ENCODE measurements at regions not wholly inside any gene's neighbourhood (a gene's known extent, or its start where the extent isn't known, plus 50 kb on each side); places are given as distances from the start of the nearest gene placed in this dataset.

- TF ChIP-seq EZH2phosphoT487 (IDR thresholded peaks at IDR 0.05; ENCODE audit: low read depth) (no peak), CTCF (IDR thresholded peaks at IDR 0.05; ENCODE audit: low read depth, low read length) (no peak)
- Histone ChIP-seq H3K4me1 (ENCODE audit: low read length) (no peaks in the 10 kb centered on the region), H3K27me3 (ENCODE audit: low read depth, low read length) (no peaks in the 10 kb centered on the region), H3K79me2 (ENCODE audit: low read length) (no peaks in the 10 kb centered on the region), H4K20me1 (ENCODE audit: insufficient read depth, low read length) (no peaks in the 10 kb centered on the region), H3K9me3 (ENCODE audit: insufficient read depth, low read length) (no peaks in the 10 kb centered on the region), H3K9ac (ENCODE audit: low read length) (no peak overlapping the region), H3K36me3 (replicated peaks; ENCODE audit: low read depth, low read length) (no peaks in the 10 kb centered on the region), H2AFZ (ENCODE audit: low read depth, low read length) (no peak overlapping the region), H3K4me3 (ENCODE audit: low read length) (no peak overlapping the region), H3K4me2 (ENCODE audit: low read length) (no peak overlapping the region), H3K27ac (ENCODE audit: low read length) (no peak overlapping the region)
Observed at GRCh38 chr11:104291646-104292045, 127.7 kb upstream of the PDGFD start.

- no peaks in the 10 kb centered on the region for H3K9me3 ChIP-seq (ENCODE audit: insufficient read depth, low read length)
- no peak overlapping the region for H3K4me3 ChIP-seq (ENCODE audit: low read length)
- H3K4me1 ChIP-seq (ENCODE audit: low read length): no peaks in the 10 kb centered on the region
- no peaks in the 10 kb centered on the region for H4K20me1 ChIP-seq (ENCODE audit: insufficient read depth, low read length)
- no peaks in the 10 kb centered on the region for H3K79me2 ChIP-seq (ENCODE audit: low read length)
- no peak overlapping the region for H3K9ac ChIP-seq (ENCODE audit: low read length)
- H3K4me2 ChIP-seq (ENCODE audit: low read length): no peak overlapping the region
- H2AFZ ChIP-seq (ENCODE audit: low read depth, low read length): no peak overlapping the region
- H3K27ac ChIP-seq (ENCODE audit: low read length): no peak overlapping the region
- H3K36me3 ChIP-seq (replicated peaks; ENCODE audit: low read depth, low read length): no peaks in the 10 kb centered on the region
- TF ChIP-seq EZH2phosphoT487 (IDR thresholded peaks at IDR 0.05; ENCODE audit: low read depth) (no peak), CTCF (IDR thresholded peaks at IDR 0.05; ENCODE audit: low read depth, low read length) (no peak)
- no peaks in the 10 kb centered on the region for H3K27me3 ChIP-seq (ENCODE audit: low read depth, low read length)
Observed at GRCh38 chr11:104286129-104286528, 122.2 kb upstream of the PDGFD start.

- Histone ChIP-seq H3K36me3 (replicated peaks; ENCODE audit: low read depth, low read length) (no peaks in the 10 kb centered on the region), H3K27me3 (ENCODE audit: low read depth, low read length) (no peaks in the 10 kb centered on the region), H4K20me1 (ENCODE audit: insufficient read depth, low read length) (no peaks in the 10 kb centered on the region), H3K79me2 (ENCODE audit: low read length) (no peaks in the 10 kb centered on the region), H3K9ac (ENCODE audit: low read length) (no peak overlapping the region), H3K4me3 (ENCODE audit: low read length) (no peak overlapping the region), H3K4me2 (ENCODE audit: low read length) (no peak overlapping the region), H3K4me1 (ENCODE audit: low read length) (no peaks in the 10 kb centered on the region), H3K27ac (ENCODE audit: low read length) (no peak overlapping the region), H2AFZ (ENCODE audit: low read depth, low read length) (no peak overlapping the region), H3K9me3 (ENCODE audit: insufficient read depth, low read length) (no peaks in the 10 kb centered on the region)
- TF ChIP-seq EZH2phosphoT487 (IDR thresholded peaks at IDR 0.05; ENCODE audit: low read depth) (no peak), CTCF (IDR thresholded peaks at IDR 0.05; ENCODE audit: low read depth, low read length) (no peak)
Observed at GRCh38 chr11:104279587-104279986, 115.6 kb upstream of the PDGFD start.

GRCh38 chr11:104275992-104276391 lies 112.0 kb upstream of the PDGFD start:
- Histone ChIP-seq H3K27ac (ENCODE audit: low read length) (no peak overlapping the region), H3K4me3 (ENCODE audit: low read length) (no peak overlapping the region), H3K9me3 (ENCODE audit: insufficient read depth, low read length) (no peaks in the 10 kb centered on the region), H3K4me2 (ENCODE audit: low read length) (no peak overlapping the region), H3K27me3 (ENCODE audit: low read depth, low read length) (no peaks in the 10 kb centered on the region), H3K4me1 (ENCODE audit: low read length) (no peaks in the 10 kb centered on the region), H3K9ac (ENCODE audit: low read length) (no peak overlapping the region), H2AFZ (ENCODE audit: low read depth, low read length) (no peak overlapping the region), H3K79me2 (ENCODE audit: low read length) (no peaks in the 10 kb centered on the region), H4K20me1 (ENCODE audit: insufficient read depth, low read length) (no peaks in the 10 kb centered on the region), H3K36me3 (replicated peaks; ENCODE audit: low read depth, low read length) (no peaks in the 10 kb centered on the region)
- TF ChIP-seq CTCF (IDR thresholded peaks at IDR 0.05; ENCODE audit: low read depth, low read length): no peak
- TF ChIP-seq EZH2phosphoT487 (IDR thresholded peaks at IDR 0.05; ENCODE audit: low read depth): no peak

Data from OCI-LY3 (cell line).